GM12878 (cell line): ENCODE measurements at regions not wholly inside any gene's neighbourhood (a gene's known extent, or its start where the extent isn't known, plus 50 kb on each side); places are given as distances from the start of the nearest gene placed in this dataset.

ENCODE experiments used
- ATAC-seq: fragments of 200-7000 bp; cut with Tn5 transposase; 3 replicates; pipeline ENCODE4 v1.9.1; 2020; ENCODE audit warnings: mild to moderate bottlenecking, moderate library complexity
- BruUV-seq: library from RNA; stranded (reverse); fragments of 400-500 nt; replicated peaks from 2 replicates; lab custom pipeline; 2021; lab: Mats Ljungman, UMichigan
- CTCF ChIA-PET: fragments of 300-600 bp; sonication (Branson Sonifier 250); formaldehyde crosslinking; extraction: SDS; loops from one replicate; lab custom pipeline; 2021; ENCODE audit warnings: inconsistent platforms; lab: Yijun Ruan, JAX
- POLR2A ChIA-PET: fragments of 350-600 bp; formaldehyde crosslinking; extraction: SDS; loops from one replicate; lab custom pipeline; 2021; ENCODE audit warnings: inconsistent platforms; lab: Charles Lee
- RAD21 ChIA-PET: fragments of 300-600 bp; sonication (Branson Sonifier 250); formaldehyde crosslinking; loops from one replicate; lab custom pipeline; 2023; ENCODE audit warnings: antibody characterized with exemption; ENCODE audit not compliant: unreplicated experiment; lab: Charles Lee
- SMC1A ChIA-PET: fragments of 300-600 bp; sonication (Branson Sonifier 250); formaldehyde crosslinking; loops from one replicate; lab custom pipeline; 2023; ENCODE audit not compliant: unreplicated experiment, uncharacterized antibody; lab: Charles Lee
- DNase-seq: peaks from one replicate; pipeline ENCODE4 v3.0.0-alpha.2; 2011; ENCODE audit warnings: low read depth, low spot score
- FAIRE-seq: peaks from 3 replicates; lab custom pipeline; 2011; peaks lifted over from hg19 to GRCh38; lab: Jason Lieb, UNC
- H2AFZ ChIP-seq: 2 replicates; pipeline ENCODE4 v1.6.0; 2011; ENCODE audit warnings: low read depth, low read length, control low read depth; ENCODE audit not compliant: control insufficient read depth
- H3K27ac ChIP-seq: 2 replicates; pipeline ENCODE4 v1.5.1; 2011; ENCODE audit warnings: control low read depth; ENCODE audit not compliant: control insufficient read depth, insufficient read depth
- H3K27me3 ChIP-seq, 2 experiments: replicated peaks in 1 of 2; 2 replicates each; pipeline versions ENCODE4 v1.6.0 to v1.6.1; 2011; ENCODE audit warnings: low read length in 1 of 2; ENCODE audit not compliant: control insufficient read depth in 2 of 2, insufficient read depth in 2 of 2
- H3K36me3 ChIP-seq, 2 experiments: 2 replicates each; pipeline ENCODE4 v1.5.1; 2011; ENCODE audit warnings: low read length in 1 of 2; ENCODE audit not compliant: control insufficient read depth in 2 of 2, insufficient read depth in 2 of 2
- H3K4me1 ChIP-seq: 2 replicates; pipeline ENCODE4 v1.6.1; 2011; ENCODE audit warnings: mild to moderate bottlenecking, low read length, moderate library complexity, mixed read lengths; ENCODE audit not compliant: control insufficient read depth, insufficient read depth
- H3K4me2 ChIP-seq: 2 replicates; pipeline ENCODE4 v1.6.0; 2011; ENCODE audit warnings: control low read depth; ENCODE audit not compliant: control insufficient read depth, insufficient read depth
- H3K4me3 ChIP-seq: fragments of 200-600 bp; sonication (generic); 2 replicates; pipeline ENCODE4 v1.5.1; 2016
- H3K79me2 ChIP-seq: 2 replicates; pipeline ENCODE4 v1.6.0; 2011; ENCODE audit warnings: low read length; ENCODE audit not compliant: control insufficient read depth, insufficient read depth
- H3K9ac ChIP-seq: 2 replicates; pipeline ENCODE4 v1.8.0; 2011; ENCODE audit warnings: low read length, control low read depth, mixed read lengths; ENCODE audit not compliant: control insufficient read depth, insufficient read depth
- H3K9me3 ChIP-seq: replicated peaks from 3 replicates; pipeline ENCODE4 v1.5.1; 2011; ENCODE audit warnings: mild to moderate bottlenecking, low read length; ENCODE audit not compliant: control insufficient read depth, insufficient read depth
- H4K20me1 ChIP-seq: 2 replicates; pipeline ENCODE4 v1.6.0; 2011; ENCODE audit not compliant: control insufficient read depth, insufficient read depth
- BACH1 ChIP-seq: fragments of 450-650 bp; IDR thresholded peaks from 2 replicates; pipeline ENCODE4 v1.6.1; 2017; ENCODE audit warnings: mild to moderate bottlenecking, borderline replicate concordance
- CBFB ChIP-seq: IDR thresholded peaks from 2 replicates; pipeline ENCODE4 v1.6.1; 2016; ENCODE audit warnings: antibody characterized with exemption, low read depth
- E2F4 ChIP-seq: IDR thresholded peaks from 2 replicates; pipeline ENCODE4 v1.6.1; 2012; ENCODE audit warnings: low read depth, low read length, improper control_type of control experiment
- IRF3 ChIP-seq: fragments of 450-650 bp; IDR thresholded peaks from 2 replicates; pipeline ENCODE4 v1.6.1; 2014; ENCODE audit warnings: mild to moderate bottlenecking
- LARP7 ChIP-seq: fragments of 450-650 bp; IDR thresholded peaks from 2 replicates; pipeline ENCODE4 v1.6.1; 2017; ENCODE audit warnings: mild to moderate bottlenecking
- MEF2B ChIP-seq: fragments of 450-650 bp; IDR thresholded peaks from 2 replicates; pipeline ENCODE4 v1.6.1; 2018; ENCODE audit warnings: mild to moderate bottlenecking, moderate library complexity; ENCODE audit not compliant: partially characterized antibody, poor library complexity, severe bottlenecking
- MTA3 ChIP-seq: IDR thresholded peaks from 2 replicates; pipeline ENCODE4 v1.6.1; 2012; ENCODE audit warnings: low read length, inconsistent platforms, borderline replicate concordance
- NR2C2 ChIP-seq: IDR thresholded peaks from 2 replicates; pipeline ENCODE4 v1.6.1; 2011; ENCODE audit warnings: borderline replicate concordance, low read depth; ENCODE audit not compliant: control insufficient read depth, insufficient read length
- RAD51 ChIP-seq: fragments of 450-650 bp; IDR thresholded peaks from 2 replicates; pipeline ENCODE4 v1.6.1; 2016; ENCODE audit warnings: moderate library complexity, mild to moderate bottlenecking, inconsistent platforms
- SMAD1 ChIP-seq: fragments of 450-650 bp; IDR thresholded peaks from 2 replicates; pipeline ENCODE4 v1.6.1; 2018; ENCODE audit warnings: mild to moderate bottlenecking, low read depth; ENCODE audit not compliant: partially characterized antibody
- SP1 ChIP-seq: IDR thresholded peaks from one replicate; pipeline ENCODE4 v1.6.1; 2011; ENCODE audit warnings: low read depth, low read length
- TAF1 ChIP-seq: IDR thresholded peaks from 2 replicates; pipeline ENCODE4 v1.6.1; 2011; ENCODE audit warnings: mild to moderate bottlenecking, low read depth, low read length, borderline replicate concordance
- WRNIP1 ChIP-seq: IDR thresholded peaks from 2 replicates; pipeline ENCODE4 v1.6.1; 2011; ENCODE audit warnings: low read depth, low read length, improper control_type of control experiment, borderline replicate concordance
- YBX1 ChIP-seq: fragments of 450-650 bp; IDR thresholded peaks from 2 replicates; pipeline ENCODE4 v1.6.1; 2016; ENCODE audit warnings: antibody characterized with exemption
- YY1 ChIP-seq: IDR thresholded peaks from 2 replicates; pipeline ENCODE4 v1.6.1; 2011; ENCODE audit warnings: low read depth, mild to moderate bottlenecking, low read length
- ZNF622 ChIP-seq: fragments of 450-650 bp; IDR thresholded peaks from 2 replicates; pipeline ENCODE4 v1.6.1; 2017; ENCODE audit warnings: mild to moderate bottlenecking, inconsistent platforms
- ZNF687 ChIP-seq: fragments of 450-650 bp; IDR thresholded peaks from 2 replicates; pipeline ENCODE4 v1.6.1; 2017; ENCODE audit warnings: mild to moderate bottlenecking, moderate library complexity
- WGBS: methylation state at CpG from one replicate; pipeline ENCODE4 v1.1.6; 2016; ENCODE audit warnings: low lambda C conversion rate; ENCODE audit not compliant: insufficient replicate concordance, insufficient coverage; ENCODE audit errors: missing lambda C conversion rate; 5-methylcytosine and 5-hydroxymethylcytosine counted together
- in situ Hi-C: fragments of 300-500 bp; cut with MboI; formaldehyde crosslinking; loops from 9 replicates; pipeline ENCODE4 v1.14.3; 2018; ENCODE audit warnings: mixed read lengths
- intact Hi-C: fragments of 100-400 bp; cut with micrococcal nuclease; formaldehyde crosslinking; loops from one replicate; pipeline ENCODE4 v1.14.2; 2022; ENCODE audit not compliant: unreplicated experiment

GRCh38 chr9:116064970-116065369 is 88.6 kb upstream of the PAPPA start:
- SMC1A ChIA-PET = no interaction called here
- Histone ChIP-seq H3K36me3 (no peaks in the 10 kb centered on the region), H3K4me2 (no peak overlapping the region), H3K27me3 (no peaks in the 10 kb centered on the region), H3K4me1 (no peaks in the 10 kb centered on the region), H3K9ac (no peak overlapping the region), H2AFZ (no peak overlapping the region), H3K27ac (no peak overlapping the region), H3K9me3 (no peaks in the 10 kb centered on the region), H3K79me2 (no peaks in the 10 kb centered on the region), H3K4me3 (no peak overlapping the region), H4K20me1 (no peaks in the 10 kb centered on the region)
- FAIRE-seq (no peak), DNase-seq (no peak), ATAC-seq (no peak)
- CTCF ChIA-PET = no interaction called here
- no TSS peak for BruUV-seq
- TF ChIP-seq BACH1 (no peak), SP1 (no peak), WRNIP1 (no peak), TAF1 (no peak), MEF2B (no peak), YY1 (no peak), ZNF622 (no peak), E2F4 (no peak), SMAD1 (no peak), ZNF687 (no peak), CBFB (no peak), IRF3 (no peak), YBX1 (no peak), NR2C2 (no peak), MTA3 (no peak), LARP7 (no peak), RAD51 (no peak)
- intact Hi-C loops (no loop called here), in situ Hi-C loops (no loop called here)
- WGBS = 13% methylated on average over 3 of the region's 3 CpGs
- RAD21 ChIA-PET = no interaction called here
- POLR2A ChIA-PET = no interaction called here
